Gastroesophageal sphincter (tissue), 4 donors: ENCODE measurements at regions not wholly inside any gene's neighbourhood (a gene's known extent, or its start where the extent isn't known, plus 50 kb on each side); places are given as distances from the start of the nearest gene placed in this dataset.

Experiments used
- ATAC-seq: fragments of 150-250 bp; one replicate; pipeline ENCODE4 v1.9.1; 2016; ENCODE audit warnings: mild to moderate bottlenecking, moderate library complexity
- H3K27ac ChIP-seq, 4 donors: fragments of 200-600 bp; sonication (generic) in 3 of 4; 1 replicate in 3 of 4; 2 replicates in 1 of 4; pipeline ENCODE4 v1.5.1; 2016 to 2019
- H3K27me3 ChIP-seq: fragments of 200-600 bp; sonication (generic); one replicate; pipeline ENCODE4 v1.5.1; 2019
- H3K36me3 ChIP-seq, 2 donors: fragments of 200-600 bp; sonication (generic); one replicate each; pipeline ENCODE4 v1.5.1; 2019; ENCODE audit warnings: control low read depth in 1 of 2
- H3K4me1 ChIP-seq, 3 donors: fragments of 200-600 bp; sonication (generic); 1 replicate in 2 of 3; 2 replicates in 1 of 3; pipeline ENCODE4 v1.5.1; 2016 to 2019; ENCODE audit warnings: control low read depth in 2 of 3
- H3K4me3 ChIP-seq, 2 donors: fragments of 200-600 bp; sonication (generic); one replicate each; pipeline ENCODE4 v1.5.1; 2019; ENCODE audit warnings: mild to moderate bottlenecking in 1 of 2, moderate library complexity in 1 of 2
- H3K9me3 ChIP-seq, 3 donors: fragments of 200-600 bp; sonication (generic); one replicate each; pipeline ENCODE4 v1.5.1; 2017 to 2019; ENCODE audit warnings: control low read depth in 2 of 3
- CTCF ChIP-seq, 4 experiments: fragments of 200-600 bp in 2 of 4; fragments of 450-650 bp in 2 of 4; sonication (generic) in 1 of 4; IDR thresholded peaks; one replicate each; pipeline ENCODE4 v1.5.1; 2017 to 2019; ENCODE audit warnings: antibody characterized with exemption in 4 of 4, mild to moderate bottlenecking in 2 of 4, moderate library complexity in 2 of 4
- EP300 ChIP-seq: sonication (generic); formaldehyde crosslinking; IDR thresholded peaks from one replicate; pipeline ENCODE4 v1.6.1; 2017; ENCODE audit warnings: antibody characterized with exemption, mild to moderate bottlenecking
- POLR2A ChIP-seq, 2 donors: fragments of 450-650 bp; IDR thresholded peaks; one replicate each; pipeline ENCODE4 v1.6.1; 2017; ENCODE audit warnings: antibody characterized with exemption in 2 of 2, mild to moderate bottlenecking in 2 of 2, moderate library complexity in 1 of 2
- POLR2AphosphoS5 ChIP-seq: sonication (generic); formaldehyde crosslinking; IDR thresholded peaks from one replicate; pipeline ENCODE4 v1.6.1; 2017; ENCODE audit warnings: antibody characterized with exemption
- WGBS, 2 donors: methylation state at CpG; one replicate each; pipeline ENCODE4 v1.1.5; 2018; ENCODE audit warnings: low coverage in 1 of 2; 5-methylcytosine and 5-hydroxymethylcytosine counted together

DNA sequence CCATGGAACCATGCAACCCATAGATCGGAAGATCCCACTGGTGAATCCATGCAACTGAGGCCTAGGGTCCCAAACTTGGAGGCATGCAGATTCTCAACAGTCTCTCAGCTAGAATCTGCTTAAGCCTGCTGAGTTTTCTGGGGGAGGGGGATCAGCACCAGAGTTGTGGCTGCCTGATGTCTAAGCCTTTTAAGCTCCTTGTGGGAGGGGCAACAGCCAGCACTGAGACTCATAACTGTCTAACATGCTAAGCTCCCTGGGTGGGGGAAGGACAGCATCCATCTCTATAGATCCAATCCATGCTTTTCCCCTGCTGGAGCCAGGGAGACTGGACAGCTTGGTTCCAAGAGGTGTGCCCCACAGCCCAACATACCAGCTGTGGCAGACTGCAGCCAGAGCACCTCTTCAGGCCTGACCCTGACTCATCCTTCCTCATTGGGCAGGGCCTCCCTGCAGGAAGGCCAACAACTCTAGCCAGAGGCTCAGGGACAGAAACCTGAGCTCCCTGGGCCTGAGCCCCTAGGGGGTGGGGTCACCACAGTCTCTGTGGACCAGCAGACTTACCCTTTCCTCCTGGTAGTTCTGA lies 300.1 kb upstream of the SLC7A11 start:
- no CpG with 5 or more reads among the region's 1 CpG for WGBS, 2 donors
- no peak for TF ChIP-seq CTCF (IDR thresholded peaks at IDR 0.05)
- TF ChIP-seq EP300: no peak
- no peak for TF ChIP-seq POLR2A (IDR thresholded peaks at IDR 0.05)
- no peak for TF ChIP-seq POLR2AphosphoS5
- H3K27ac ChIP-seq: no peak overlapping the region
- peaks cover 0 to 6% (median 0%) of the 10 kb centered on the region in 3 donors for H3K9me3 ChIP-seq
- H3K4me3 ChIP-seq: no peak overlapping the region
- no peaks in the 10 kb centered on the region for H3K4me1 ChIP-seq
- H3K27me3 ChIP-seq: no peaks in the 10 kb centered on the region
- H3K36me3 ChIP-seq: no peaks in the 10 kb centered on the region
- no peak for ATAC-seq

DNA sequence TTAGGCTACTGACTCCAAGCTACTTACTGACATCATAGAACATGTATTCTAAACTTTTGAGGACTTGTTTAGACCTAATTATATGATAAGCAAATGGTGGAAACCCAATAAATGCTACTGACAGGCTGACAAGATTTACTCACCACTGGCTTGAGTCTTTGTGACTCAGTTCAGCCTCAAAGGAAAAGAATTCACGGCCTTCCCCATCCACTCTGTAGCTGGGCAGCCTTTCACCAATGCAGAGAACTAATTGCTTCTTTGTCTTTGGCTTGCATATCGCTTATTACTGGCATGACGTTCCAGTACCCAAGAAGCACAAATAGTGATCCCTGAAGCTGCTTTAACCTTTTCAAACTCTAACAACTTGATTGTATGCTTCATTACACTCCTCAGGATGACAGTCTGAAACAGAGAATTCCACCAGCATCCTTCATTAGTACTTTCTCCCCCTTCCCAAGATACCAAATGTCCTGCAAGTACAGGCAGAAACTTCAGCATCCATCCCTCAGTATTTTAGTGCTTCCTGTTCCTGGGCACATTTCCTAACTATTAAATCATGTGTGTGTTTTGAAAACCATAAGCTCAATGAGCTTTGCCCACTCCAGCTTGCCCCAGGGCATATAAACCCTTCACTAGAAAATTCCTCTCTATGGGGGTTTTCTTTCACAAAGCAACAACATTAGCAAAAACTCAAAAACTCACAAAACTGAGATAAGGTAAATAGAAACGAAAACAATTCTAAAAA lies 298.1 kb upstream of the SLC7A11 start:
- WGBS, 2 donors: 80 to 86% methylated on average over 4 of the region's 4 CpGs
- no peak for ATAC-seq
- H3K36me3 ChIP-seq: no peaks in the 10 kb centered on the region
- no peak overlapping the region for H3K27ac ChIP-seq
- H3K27me3 ChIP-seq: no peaks in the 10 kb centered on the region
- TF ChIP-seq POLR2A (IDR thresholded peaks at IDR 0.05) (no peak), POLR2AphosphoS5 (peak; percentile 19), CTCF (IDR thresholded peaks at IDR 0.05) (no peak), EP300 (no peak)
- no peaks in the 10 kb centered on the region for H3K4me1 ChIP-seq
- H3K9me3 ChIP-seq: peaks cover 0 to 6% (median 0%) of the 10 kb centered on the region in 3 donors
- no peak overlapping the region for H3K4me3 ChIP-seq

DNA sequence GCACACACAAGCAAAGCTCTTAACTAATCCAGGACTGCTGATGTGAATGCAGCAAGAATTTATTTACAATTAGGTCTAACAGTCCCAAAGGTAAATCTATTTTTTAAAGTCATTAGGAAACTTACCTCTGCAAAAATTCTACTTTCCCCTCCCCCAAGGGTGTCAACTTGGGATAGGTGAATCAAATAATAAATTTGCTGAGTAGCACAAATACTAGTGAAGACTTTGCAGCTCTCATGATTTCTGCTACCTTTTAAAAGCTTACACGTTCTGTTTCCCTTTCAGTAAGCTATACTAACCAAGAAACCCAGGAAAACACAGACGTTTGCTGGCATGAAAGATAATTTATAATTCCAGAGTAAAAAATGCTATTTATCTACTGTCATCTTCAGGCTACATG lies 296.6 kb upstream of the SLC7A11 start:
- H3K4me3 ChIP-seq: no peak overlapping the region
- TF ChIP-seq EP300 (no peak), CTCF (IDR thresholded peaks at IDR 0.05) (no peak), POLR2AphosphoS5 (no peak), POLR2A (IDR thresholded peaks at IDR 0.05) (no peak)
- H3K36me3 ChIP-seq: no peaks in the 10 kb centered on the region
- peaks cover 0 to 1% (median 0%) of the 10 kb centered on the region in 3 donors for H3K9me3 ChIP-seq
- no peaks in the 10 kb centered on the region for H3K27me3 ChIP-seq
- WGBS, 2 donors: 4 to 17% methylated on average over 2 of the region's 2 CpGs
- H3K4me1 ChIP-seq: no peaks in the 10 kb centered on the region
- H3K27ac ChIP-seq: no peak overlapping the region
- ATAC-seq: no peak

DNA sequence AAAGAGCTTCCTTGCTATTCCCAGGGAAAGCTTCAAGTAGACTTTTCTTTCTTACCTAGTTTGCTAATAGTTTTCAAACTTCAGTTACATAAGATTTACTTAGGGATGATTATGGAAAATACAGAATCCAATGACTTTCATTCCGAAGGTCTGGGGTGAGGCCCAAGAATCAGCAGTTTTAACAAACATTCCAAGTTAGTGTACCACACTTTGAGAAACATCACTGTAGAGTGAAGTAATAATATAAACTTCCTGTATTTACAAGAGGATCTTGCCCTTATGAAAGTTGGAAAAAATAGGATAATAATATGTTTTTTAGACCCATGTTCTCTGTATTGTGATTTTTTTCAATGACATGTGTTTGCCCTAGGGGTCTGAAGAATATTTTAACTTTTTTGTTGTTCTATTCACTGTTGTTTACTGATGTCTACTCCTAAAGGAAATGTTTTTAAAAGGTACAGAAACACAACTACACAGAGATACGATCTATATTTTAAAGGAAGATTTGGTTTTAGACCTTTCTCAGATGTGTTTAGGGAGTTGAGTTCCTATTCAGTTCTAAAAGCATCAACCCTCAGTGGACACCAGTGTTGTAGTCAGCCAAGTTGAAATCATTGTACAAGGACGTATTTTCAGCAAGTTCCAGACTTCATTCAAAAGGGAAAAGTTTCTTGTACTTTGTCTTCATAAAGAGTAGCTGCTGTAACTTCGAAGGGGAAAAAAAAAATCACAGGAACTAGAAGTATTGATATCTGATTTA lies 295.8 kb upstream of the SLC7A11 start:
- no peak overlapping the region for H3K27ac ChIP-seq
- H3K9me3 ChIP-seq: peaks cover 0 to 9% (median 0%) of the 10 kb centered on the region in 3 donors
- ATAC-seq: no peak
- no peak overlapping the region for H3K4me3 ChIP-seq
- H3K27me3 ChIP-seq: no peaks in the 10 kb centered on the region
- no peaks in the 10 kb centered on the region for H3K4me1 ChIP-seq
- no peaks in the 10 kb centered on the region for H3K36me3 ChIP-seq
- 51 to 55% methylated on average over 3 to 4 of the region's 4 CpGs for WGBS, 2 donors
- TF ChIP-seq CTCF (IDR thresholded peaks at IDR 0.05) (no peak), EP300 (no peak), POLR2A (IDR thresholded peaks at IDR 0.05) (no peak), POLR2AphosphoS5 (no peak)
